ENCODE measurements at regions not wholly inside any gene's neighbourhood (a gene's known extent, or its start where the extent isn't known, plus 50 kb on each side); places are given as distances from the start of the nearest gene placed in this dataset.

DNA sequence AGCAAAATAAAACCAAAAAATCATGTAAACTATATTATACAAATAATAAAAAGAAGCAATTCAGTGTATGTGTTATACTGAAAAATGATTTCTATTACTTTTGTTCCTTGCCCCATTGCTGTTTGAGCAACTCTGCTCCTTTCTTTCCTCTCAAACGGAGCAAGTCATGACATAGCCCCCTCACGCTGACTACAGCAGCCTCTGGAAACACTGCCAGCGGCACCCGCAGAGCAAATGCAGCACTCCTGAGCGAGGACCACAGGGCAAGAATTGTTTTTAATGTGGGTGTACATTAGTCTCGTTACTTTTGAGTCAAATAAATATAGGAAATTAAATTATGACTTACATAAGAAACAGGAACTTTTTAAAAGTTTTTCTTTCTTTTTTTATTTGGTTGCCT lies 350.1 kb upstream of the HSF2 start:
- TF ChIP-seq ZNF324 (CRISPR knock-in tag; IDR thresholded peaks at IDR 0.05) (no peak), ARID2 (IDR thresholded peaks at IDR 0.05) (no peak), ZFP1 (CRISPR knock-in tag; IDR thresholded peaks at IDR 0.05) (no peak), ZNF274 (IDR thresholded peaks at IDR 0.05; ENCODE audit: borderline replicate concordance, low read depth, low read length) (no peak)
- TF ChIP-seq, protein P1, sequence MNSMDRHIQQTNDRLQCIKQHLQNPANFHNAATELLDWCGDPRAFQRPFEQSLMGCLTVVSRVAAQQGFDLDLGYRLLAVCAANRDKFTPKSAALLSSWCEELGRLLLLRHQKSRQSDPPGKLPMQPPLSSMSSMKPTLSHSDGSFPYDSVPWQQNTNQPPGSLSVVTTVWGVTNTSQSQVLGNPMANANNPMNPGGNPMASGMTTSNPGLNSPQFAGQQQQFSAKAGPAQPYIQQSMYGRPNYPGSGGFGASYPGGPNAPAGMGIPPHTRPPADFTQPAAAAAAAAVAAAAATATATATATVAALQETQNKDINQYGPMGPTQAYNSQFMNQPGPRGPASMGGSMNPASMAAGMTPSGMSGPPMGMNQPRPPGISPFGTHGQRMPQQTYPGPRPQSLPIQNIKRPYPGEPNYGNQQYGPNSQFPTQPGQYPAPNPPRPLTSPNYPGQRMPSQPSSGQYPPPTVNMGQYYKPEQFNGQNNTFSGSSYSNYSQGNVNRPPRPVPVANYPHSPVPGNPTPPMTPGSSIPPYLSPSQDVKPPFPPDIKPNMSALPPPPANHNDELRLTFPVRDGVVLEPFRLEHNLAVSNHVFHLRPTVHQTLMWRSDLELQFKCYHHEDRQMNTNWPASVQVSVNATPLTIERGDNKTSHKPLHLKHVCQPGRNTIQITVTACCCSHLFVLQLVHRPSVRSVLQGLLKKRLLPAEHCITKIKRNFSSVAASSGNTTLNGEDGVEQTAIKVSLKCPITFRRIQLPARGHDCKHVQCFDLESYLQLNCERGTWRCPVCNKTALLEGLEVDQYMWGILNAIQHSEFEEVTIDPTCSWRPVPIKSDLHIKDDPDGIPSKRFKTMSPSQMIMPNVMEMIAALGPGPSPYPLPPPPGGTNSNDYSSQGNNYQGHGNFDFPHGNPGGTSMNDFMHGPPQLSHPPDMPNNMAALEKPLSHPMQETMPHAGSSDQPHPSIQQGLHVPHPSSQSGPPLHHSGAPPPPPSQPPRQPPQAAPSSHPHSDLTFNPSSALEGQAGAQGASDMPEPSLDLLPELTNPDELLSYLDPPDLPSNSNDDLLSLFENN (IDR thresholded peaks at IDR 0.05; ENCODE audit: low read depth in 2 of 2, low read length in 2 of 2) = no peak
- TF ChIP-seq, protein P2, sequence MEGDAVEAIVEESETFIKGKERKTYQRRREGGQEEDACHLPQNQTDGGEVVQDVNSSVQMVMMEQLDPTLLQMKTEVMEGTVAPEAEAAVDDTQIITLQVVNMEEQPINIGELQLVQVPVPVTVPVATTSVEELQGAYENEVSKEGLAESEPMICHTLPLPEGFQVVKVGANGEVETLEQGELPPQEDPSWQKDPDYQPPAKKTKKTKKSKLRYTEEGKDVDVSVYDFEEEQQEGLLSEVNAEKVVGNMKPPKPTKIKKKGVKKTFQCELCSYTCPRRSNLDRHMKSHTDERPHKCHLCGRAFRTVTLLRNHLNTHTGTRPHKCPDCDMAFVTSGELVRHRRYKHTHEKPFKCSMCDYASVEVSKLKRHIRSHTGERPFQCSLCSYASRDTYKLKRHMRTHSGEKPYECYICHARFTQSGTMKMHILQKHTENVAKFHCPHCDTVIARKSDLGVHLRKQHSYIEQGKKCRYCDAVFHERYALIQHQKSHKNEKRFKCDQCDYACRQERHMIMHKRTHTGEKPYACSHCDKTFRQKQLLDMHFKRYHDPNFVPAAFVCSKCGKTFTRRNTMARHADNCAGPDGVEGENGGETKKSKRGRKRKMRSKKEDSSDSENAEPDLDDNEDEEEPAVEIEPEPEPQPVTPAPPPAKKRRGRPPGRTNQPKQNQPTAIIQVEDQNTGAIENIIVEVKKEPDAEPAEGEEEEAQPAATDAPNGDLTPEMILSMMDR (IDR thresholded peaks at IDR 0.05 in 2 of 3, conservative IDR thresholded peaks at IDR 0.05 in 1 of 3; ENCODE audit: insufficient read depth in 2 of 3, low read depth in 1 of 3, low read length in 3 of 3) = no peak

Measured in K562 (cell line).